SKM-1 treated with dmso at 0.1 percent for 144 hours (cell line): ENCODE measurements at regions not wholly inside any gene's neighbourhood (a gene's known extent, or its start where the extent isn't known, plus 50 kb on each side); places are given as distances from the start of the nearest gene placed in this dataset.

Source experiments
- DNase-seq: peaks from one replicate; lab custom pipeline; 2025; ENCODE audit not compliant: unreplicated experiment; lab: John Stamatoyannopoulos, UW

- DNase-seq = no peak
These were observed 399.5 kb downstream of the RFC3 start for GRCh38 chr13:34217343-34218025.

GRCh38 chr13:34223984-34224383 lies 406.0 kb downstream of the RFC3 start:
- DNase-seq = no peak

DNA sequence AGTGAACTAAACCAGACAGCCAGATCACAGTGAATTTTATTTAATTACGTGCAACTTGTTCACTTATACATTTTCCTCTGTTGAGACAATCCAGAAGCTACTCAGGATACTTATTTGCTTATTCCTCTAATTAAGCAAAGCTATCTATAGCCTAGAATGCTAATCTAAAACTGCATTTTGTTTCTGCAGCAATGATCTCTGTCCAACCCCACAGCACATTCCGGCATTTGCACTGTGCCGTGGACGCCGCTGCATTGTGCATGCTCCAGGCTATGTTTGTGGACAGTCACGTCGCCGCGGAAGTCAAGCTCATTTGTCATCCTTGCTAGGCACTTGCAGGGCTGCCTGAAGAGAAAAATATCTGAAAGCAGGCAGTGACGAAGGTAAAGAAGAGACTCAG lies 406.9 kb downstream of the RFC3 start:
- no peak for DNase-seq

- no peak for DNase-seq
These were observed 412.3 kb downstream of the RFC3 start for GRCh38 chr13:34230271-34230670.

GRCh38 chr13:34241332-34241731 lies 423.4 kb downstream of the RFC3 start:
- no peak for DNase-seq

DNA sequence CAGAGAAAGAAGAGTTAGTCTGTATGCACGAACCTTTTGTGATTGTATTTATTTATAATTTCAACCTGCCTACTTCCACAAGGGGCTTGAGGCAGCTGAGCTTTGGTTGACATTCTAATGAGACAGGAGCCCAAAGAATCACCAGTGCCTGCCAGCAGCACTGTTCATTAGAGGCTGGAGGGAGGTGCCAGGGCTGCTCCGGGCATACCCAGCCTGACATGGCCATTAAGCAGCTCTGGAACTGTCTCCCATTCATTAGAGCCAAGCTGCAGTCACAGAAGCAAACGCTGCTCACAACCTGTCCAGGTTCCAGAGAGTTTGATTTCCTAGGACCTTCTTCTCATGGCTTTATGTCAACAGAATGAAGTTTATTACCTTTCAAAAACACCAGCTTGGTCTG lies 425.5 kb downstream of the RFC3 start:
- DNase-seq = no peak

GRCh38 chr13:34246511-34246910 lies 428.6 kb downstream of the RFC3 start:
- peak; percentile 2 for DNase-seq

DNA sequence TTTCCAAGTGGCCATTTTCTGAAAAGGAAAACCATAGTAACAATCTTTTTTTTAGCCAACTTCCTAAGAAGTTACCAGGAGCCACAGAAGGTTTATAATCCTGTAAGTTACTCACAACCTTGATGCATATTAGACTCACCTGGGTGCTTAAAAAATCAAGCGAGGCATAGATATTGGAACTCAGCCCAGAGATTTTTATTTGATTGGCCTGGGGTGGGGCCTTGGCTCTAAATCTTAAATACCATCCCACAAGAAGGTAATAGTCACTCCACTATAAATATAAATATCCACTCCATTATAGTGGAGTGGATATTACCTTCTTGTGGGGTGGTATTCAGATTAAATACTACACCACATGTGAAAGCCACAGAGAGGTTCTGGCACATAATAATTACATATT lies 429.6 kb downstream of the RFC3 start:
- no peak for DNase-seq

DNA sequence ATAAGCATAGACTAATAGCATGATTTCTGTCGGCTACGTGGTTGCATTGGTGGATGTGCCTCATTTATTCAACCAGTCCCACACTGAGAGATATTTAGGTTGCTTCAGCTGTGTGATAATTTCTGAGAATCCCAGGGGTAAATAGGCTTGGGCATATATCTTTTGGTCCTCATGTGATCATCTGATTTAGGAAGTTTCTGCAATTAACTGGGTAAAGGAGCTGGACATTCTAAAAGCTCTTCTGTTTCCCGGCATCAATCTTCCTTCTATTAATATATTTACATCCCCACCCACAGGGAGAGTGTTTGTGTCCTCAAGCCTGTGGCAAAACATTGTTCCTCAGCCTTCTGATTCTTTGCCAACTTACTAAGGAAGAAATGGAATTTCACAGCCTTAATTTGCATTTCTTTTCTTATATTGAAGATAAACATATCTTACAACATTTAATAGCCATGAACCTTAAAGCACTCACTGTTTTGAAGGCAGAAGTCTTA lies 431.6 kb downstream of the RFC3 start:
- no peak for DNase-seq

DNA sequence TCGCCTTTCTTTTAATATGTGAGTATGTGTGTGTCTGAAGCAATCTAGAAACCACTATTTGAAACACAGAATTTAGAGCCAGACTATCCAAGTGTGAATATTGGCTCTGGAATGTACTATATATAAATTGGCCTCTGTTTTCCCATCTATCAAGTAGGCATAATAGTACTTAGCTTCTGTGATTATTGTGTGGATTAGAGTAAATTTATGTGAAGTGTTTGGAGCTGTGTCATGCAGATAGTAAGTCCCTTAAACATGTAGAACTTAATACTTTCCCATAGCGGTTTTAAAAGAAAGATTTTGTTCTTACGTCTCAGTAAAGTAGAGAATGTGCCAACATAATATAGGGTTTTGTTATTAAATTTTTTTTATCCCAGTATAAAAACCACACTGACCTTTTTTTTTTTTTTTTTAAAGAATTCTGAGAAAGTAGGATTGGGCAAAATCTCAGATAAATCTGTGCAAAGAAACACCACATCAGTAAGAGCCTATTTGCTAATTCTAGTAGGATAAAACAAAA lies 432.3 kb downstream of the RFC3 start:
- DNase-seq = no peak

GRCh38 chr13:34254366-34254765 lies 436.4 kb downstream of the RFC3 start:
- no peak for DNase-seq

DNA sequence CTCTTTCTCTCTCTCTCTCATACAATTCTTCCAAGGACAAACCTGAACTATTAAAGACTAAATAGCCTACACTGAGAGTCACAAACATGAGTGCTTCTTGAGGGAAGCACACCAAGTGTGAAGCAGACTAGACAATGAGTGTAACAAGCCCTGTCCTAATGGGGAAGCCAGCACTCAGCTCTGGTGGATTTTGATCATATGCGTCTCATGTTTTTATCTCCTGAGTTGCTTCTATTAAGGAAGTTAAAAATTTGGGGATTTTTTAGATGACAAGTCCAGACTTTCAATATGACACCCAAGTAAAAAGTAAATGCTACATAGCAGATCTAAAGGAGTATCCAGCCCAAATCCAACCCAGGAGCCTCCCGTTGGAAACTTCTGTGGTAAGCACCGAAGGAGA lies 437.8 kb downstream of the RFC3 start:
- no peak for DNase-seq

GRCh38 chr13:34256236-34256635 lies 438.3 kb downstream of the RFC3 start:
- DNase-seq = peak; percentile 44

GRCh38 chr13:34257966-34258365 lies 440.0 kb downstream of the RFC3 start:
- DNase-seq = peak; percentile 94

DNA sequence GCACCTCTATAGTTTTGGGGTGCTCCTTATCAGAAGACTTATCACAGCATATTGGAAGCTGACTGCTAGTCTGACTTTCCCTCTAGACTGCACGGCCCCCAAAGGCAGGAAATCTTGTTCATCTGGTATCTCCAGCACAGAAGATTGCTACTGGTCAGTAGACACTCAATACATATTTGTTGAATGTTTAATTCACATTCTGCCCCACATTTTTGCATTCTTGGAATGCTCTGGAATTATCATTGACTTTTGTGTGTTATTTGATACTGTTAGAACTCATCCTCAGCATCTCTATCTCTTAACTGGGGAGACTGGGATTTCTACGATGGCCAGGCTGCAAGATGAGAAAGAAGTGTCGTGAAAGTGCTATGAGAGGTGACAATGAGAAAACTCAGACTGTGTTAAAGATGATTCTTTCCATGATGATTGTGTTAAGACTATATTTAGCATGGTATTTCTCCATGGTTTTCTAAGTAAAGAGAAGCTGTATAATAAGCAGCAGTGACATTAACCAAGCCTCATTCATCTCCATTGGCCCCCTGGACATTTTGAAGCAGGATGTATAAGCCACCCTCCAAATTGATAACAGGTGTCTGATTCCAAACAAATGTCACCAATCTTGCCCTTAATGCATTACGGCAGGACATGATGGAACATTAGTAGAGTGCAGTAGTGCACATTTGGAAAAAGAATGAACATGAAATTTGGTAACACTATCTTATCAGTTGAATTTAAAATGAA lies 440.9 kb downstream of the RFC3 start:
- no peak for DNase-seq

DNA sequence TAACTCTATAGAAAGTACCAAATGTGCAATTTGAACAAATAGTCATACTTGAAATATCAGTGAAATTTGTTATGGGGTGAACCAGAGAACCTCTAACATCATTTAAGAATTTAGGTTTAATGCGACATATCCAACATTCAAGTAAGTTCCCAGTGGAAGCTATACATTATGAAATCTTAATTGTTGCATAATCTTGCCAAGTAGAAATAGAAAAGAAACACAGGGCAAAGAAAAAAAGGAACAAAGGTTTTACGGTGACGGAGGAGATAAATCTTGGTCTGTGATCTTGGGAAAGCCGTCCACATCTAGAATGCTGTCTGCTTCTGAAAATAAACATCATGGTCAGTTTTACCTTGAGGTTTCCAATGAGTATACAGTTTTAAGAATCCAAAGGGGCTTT lies 445.7 kb downstream of the RFC3 start:
- DNase-seq = peak; percentile 65

GRCh38 chr13:34265046-34265679 lies 447.2 kb downstream of the RFC3 start:
- DNase-seq = no peak

GRCh38 chr13:34276764-34277163 lies 458.8 kb downstream of the RFC3 start:
- no peak for DNase-seq

DNA sequence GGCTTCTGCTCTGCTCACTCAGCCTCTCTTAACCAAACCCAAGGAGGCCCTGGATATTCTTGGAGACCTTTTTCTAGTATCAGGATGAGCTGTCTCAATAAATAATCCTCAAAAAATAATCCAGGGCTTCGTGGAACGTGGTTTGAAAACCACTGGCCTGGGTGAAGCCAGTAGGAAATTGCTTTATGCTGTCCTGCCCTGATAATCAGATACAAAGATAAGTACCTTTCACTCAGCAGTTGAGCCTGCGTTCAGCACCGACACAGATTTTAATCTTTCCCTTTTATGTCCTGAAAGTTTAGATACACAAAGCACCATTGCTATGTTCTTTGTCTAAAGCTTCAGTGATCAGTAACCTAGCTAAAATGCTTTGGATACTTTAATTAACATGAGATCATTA lies 460.0 kb downstream of the RFC3 start:
- no peak for DNase-seq

GRCh38 chr13:34278780-34279179 lies 460.8 kb downstream of the RFC3 start:
- no peak for DNase-seq

GRCh38 chr13:34290661-34291060 lies 472.7 kb downstream of the RFC3 start:
- no peak for DNase-seq
